Neural cell (in vitro differentiated cells): ENCODE measurements at regions not wholly inside any gene's neighbourhood (a gene's known extent, or its start where the extent isn't known, plus 50 kb on each side); places are given as distances from the start of the nearest gene placed in this dataset.

Source experiments
- H2AFZ ChIP-seq: fragments of 200-600, 300-800 bp; sonication (generic), shearing (Covaris generic); 2 replicates; pipeline ENCODE4 v1.6.0; 2014; ENCODE audit warnings: low read depth, mild to moderate bottlenecking, antibody characterized with exemption, low read length, moderate library complexity
- H3F3A ChIP-seq: fragments of 200-600 bp; shearing (Covaris generic); 2 replicates; pipeline ENCODE4 v1.6.1; 2016; ENCODE audit warnings: mild to moderate bottlenecking, moderate library complexity, mixed read lengths, antibody characterized with exemption, low read length; ENCODE audit not compliant: insufficient read depth, poor library complexity, severe bottlenecking
- H3K27ac ChIP-seq: fragments of 200-600, 300-800 bp; sonication (generic), shearing (Covaris generic); 2 replicates; pipeline ENCODE4 v1.5.1; 2014; ENCODE audit warnings: mild to moderate bottlenecking, low read length, moderate library complexity
- H3K27me3 ChIP-seq: fragments of 300-800, 200-600 bp; sonication (generic), shearing (Covaris generic); 2 replicates; pipeline ENCODE4 v1.6.0; 2014; ENCODE audit warnings: mild to moderate bottlenecking, low read depth, low read length, moderate library complexity; ENCODE audit not compliant: insufficient read depth
- H3K36me3 ChIP-seq: fragments of 300-800, 200-600 bp; sonication (generic), shearing (Covaris generic); 2 replicates; pipeline ENCODE4 v1.5.1; 2014; ENCODE audit warnings: mild to moderate bottlenecking, antibody characterized with exemption, low read length, moderate library complexity; ENCODE audit not compliant: insufficient read depth
- H3K4me2 ChIP-seq: fragments of 300-800, 200-600 bp; sonication (generic), shearing (Covaris generic); 2 replicates; pipeline ENCODE4 v1.6.0; 2014; ENCODE audit warnings: mild to moderate bottlenecking, low read length
- H3K4me3 ChIP-seq: fragments of 300-800, 200-600 bp; sonication (generic), shearing (Covaris generic); 2 replicates; pipeline ENCODE4 v1.5.1; 2014; ENCODE audit warnings: mild to moderate bottlenecking, low read length, moderate library complexity
- H3K79me2 ChIP-seq: fragments of 200-600 bp; shearing (Covaris generic); replicated peaks from 2 replicates; pipeline ENCODE4 v1.6.0; 2014; ENCODE audit warnings: mild to moderate bottlenecking, low read length, moderate library complexity; ENCODE audit not compliant: insufficient read depth
- H3K9ac ChIP-seq: fragments of 300-800, 200-600 bp; sonication (generic), shearing (Covaris generic); 2 replicates; pipeline ENCODE4 v1.6.1; 2016; ENCODE audit warnings: mild to moderate bottlenecking, low read length, mixed read lengths
- H3K9me2 ChIP-seq: fragments of 200-600 bp; shearing (Covaris generic); 2 replicates; pipeline ENCODE4 v1.6.1; 2016; ENCODE audit warnings: mild to moderate bottlenecking, low read length, mixed read lengths; ENCODE audit not compliant: insufficient read depth
- H3K9me3 ChIP-seq: fragments of 200-600, 300-800 bp; sonication (generic), shearing (Covaris generic); 2 replicates; pipeline ENCODE4 v1.6.1; 2016; ENCODE audit warnings: mild to moderate bottlenecking, mixed run types, low read length, moderate library complexity, mixed read lengths
- H4K20me1 ChIP-seq: fragments of 200-600 bp; shearing (Covaris generic); 2 replicates; pipeline ENCODE4 v1.6.1; 2016; ENCODE audit warnings: mild to moderate bottlenecking, mixed run types; ENCODE audit not compliant: insufficient read depth
- CTCF ChIP-seq: fragments of 450-650 bp; IDR thresholded peaks from 2 replicates; pipeline ENCODE4 v1.5.1; 2014; ENCODE audit warnings: antibody characterized with exemption, mild to moderate bottlenecking, moderate library complexity; ENCODE audit not compliant: poor library complexity, severe bottlenecking
- EP300 ChIP-seq: fragments of 450-650 bp; conservative IDR thresholded peaks from 2 replicates; pipeline ENCODE4 v1.6.1; 2014; ENCODE audit warnings: antibody characterized with exemption, mild to moderate bottlenecking, moderate library complexity; ENCODE audit not compliant: poor library complexity, severe bottlenecking
- EZH2 ChIP-seq: fragments of 200-600, 300-800 bp; shearing (Covaris generic), sonication (generic); IDR thresholded peaks from 2 replicates; pipeline ENCODE4 v1.6.1; 2014; ENCODE audit warnings: antibody characterized with exemption, low read length, borderline replicate concordance, mild to moderate bottlenecking; ENCODE audit not compliant: insufficient read depth, poor library complexity, severe bottlenecking
- MXI1 ChIP-seq: fragments of 450-650 bp; conservative IDR thresholded peaks from 2 replicates; pipeline ENCODE4 v1.6.1; 2014; ENCODE audit warnings: antibody characterized with exemption, mild to moderate bottlenecking; ENCODE audit not compliant: poor library complexity, severe bottlenecking
- POLR2AphosphoS5 ChIP-seq: IDR thresholded peaks from 2 replicates; pipeline ENCODE4 v1.6.1; 2012
- RAD21 ChIP-seq: fragments of 450-650 bp; conservative IDR thresholded peaks from 2 replicates; pipeline ENCODE4 v1.6.1; 2014; ENCODE audit warnings: antibody characterized with exemption, mild to moderate bottlenecking, moderate library complexity
- TAF1 ChIP-seq: IDR thresholded peaks from 2 replicates; pipeline ENCODE4 v1.6.1; 2012; ENCODE audit warnings: low read depth
- TF ChIP-seq, protein P1 (sequence below): IDR thresholded peaks from 2 replicates; pipeline ENCODE4 v1.6.1; 2012; ENCODE audit warnings: borderline replicate concordance

DNA sequence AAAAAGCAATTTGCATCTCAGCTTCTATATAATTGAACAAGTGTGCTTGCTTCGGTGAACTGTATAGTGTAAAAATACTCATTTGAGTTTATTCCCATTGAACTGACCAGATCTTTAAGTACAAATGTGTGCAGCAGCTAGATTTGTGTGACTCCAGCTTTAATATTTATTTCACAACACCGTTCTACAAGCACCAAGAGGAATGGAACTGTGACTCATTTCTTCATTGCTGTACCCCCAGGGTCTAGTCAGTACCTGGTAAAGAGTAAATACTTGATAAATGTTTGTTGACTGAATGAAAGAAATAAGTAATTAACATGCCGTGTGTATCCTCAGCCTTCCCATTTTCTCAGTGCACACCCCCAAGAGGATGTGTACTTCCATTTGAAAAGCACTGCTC is 464.8 kb downstream of the CBLN4 start:
- no peaks in the 10 kb centered on the region for H3F3A ChIP-seq
- H3K79me2 ChIP-seq, result no peaks in the 10 kb centered on the region
- no peaks in the 10 kb centered on the region for H3K9me2 ChIP-seq
- H3K27ac ChIP-seq, result no peak overlapping the region
- no peaks in the 10 kb centered on the region for H3K36me3 ChIP-seq
- no peak overlapping the region for H3K4me2 ChIP-seq
- H3K9me3 ChIP-seq, result no peaks in the 10 kb centered on the region
- H2AFZ ChIP-seq, result no peak overlapping the region
- H3K4me3 ChIP-seq, result no peak overlapping the region
- H4K20me1 ChIP-seq, result no peaks in the 10 kb centered on the region
- no peaks in the 10 kb centered on the region for H3K27me3 ChIP-seq
- H3K9ac ChIP-seq, result no peak overlapping the region
- no peak for TF ChIP-seq TAF1
- no peak for TF ChIP-seq POLR2AphosphoS5
- no peak for TF ChIP-seq MXI1
- TF ChIP-seq EZH2, result no peak

- no peaks in the 10 kb centered on the region for H3F3A ChIP-seq
- no peak overlapping the region for H3K4me2 ChIP-seq
- no peaks in the 10 kb centered on the region for H3K9me2 ChIP-seq
- no peak overlapping the region for H3K9ac ChIP-seq
- no peak overlapping the region for H2AFZ ChIP-seq
- H3K9me3 ChIP-seq, result no peaks in the 10 kb centered on the region
- H3K4me3 ChIP-seq, result no peak overlapping the region
- H3K27ac ChIP-seq, result no peak overlapping the region
- TF ChIP-seq, protein P1, sequence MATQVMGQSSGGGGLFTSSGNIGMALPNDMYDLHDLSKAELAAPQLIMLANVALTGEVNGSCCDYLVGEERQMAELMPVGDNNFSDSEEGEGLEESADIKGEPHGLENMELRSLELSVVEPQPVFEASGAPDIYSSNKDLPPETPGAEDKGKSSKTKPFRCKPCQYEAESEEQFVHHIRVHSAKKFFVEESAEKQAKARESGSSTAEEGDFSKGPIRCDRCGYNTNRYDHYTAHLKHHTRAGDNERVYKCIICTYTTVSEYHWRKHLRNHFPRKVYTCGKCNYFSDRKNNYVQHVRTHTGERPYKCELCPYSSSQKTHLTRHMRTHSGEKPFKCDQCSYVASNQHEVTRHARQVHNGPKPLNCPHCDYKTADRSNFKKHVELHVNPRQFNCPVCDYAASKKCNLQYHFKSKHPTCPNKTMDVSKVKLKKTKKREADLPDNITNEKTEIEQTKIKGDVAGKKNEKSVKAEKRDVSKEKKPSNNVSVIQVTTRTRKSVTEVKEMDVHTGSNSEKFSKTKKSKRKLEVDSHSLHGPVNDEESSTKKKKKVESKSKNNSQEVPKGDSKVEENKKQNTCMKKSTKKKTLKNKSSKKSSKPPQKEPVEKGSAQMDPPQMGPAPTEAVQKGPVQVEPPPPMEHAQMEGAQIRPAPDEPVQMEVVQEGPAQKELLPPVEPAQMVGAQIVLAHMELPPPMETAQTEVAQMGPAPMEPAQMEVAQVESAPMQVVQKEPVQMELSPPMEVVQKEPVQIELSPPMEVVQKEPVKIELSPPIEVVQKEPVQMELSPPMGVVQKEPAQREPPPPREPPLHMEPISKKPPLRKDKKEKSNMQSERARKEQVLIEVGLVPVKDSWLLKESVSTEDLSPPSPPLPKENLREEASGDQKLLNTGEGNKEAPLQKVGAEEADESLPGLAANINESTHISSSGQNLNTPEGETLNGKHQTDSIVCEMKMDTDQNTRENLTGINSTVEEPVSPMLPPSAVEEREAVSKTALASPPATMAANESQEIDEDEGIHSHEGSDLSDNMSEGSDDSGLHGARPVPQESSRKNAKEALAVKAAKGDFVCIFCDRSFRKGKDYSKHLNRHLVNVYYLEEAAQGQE, result no peak
- TF ChIP-seq RAD21 (no peak), EP300 (no peak)
- no peaks in the 10 kb centered on the region for H3K27me3 ChIP-seq
- H3K79me2 ChIP-seq, result no peaks in the 10 kb centered on the region
- no peaks in the 10 kb centered on the region for H4K20me1 ChIP-seq
- H3K36me3 ChIP-seq, result no peaks in the 10 kb centered on the region
Measured at GRCh38 chr20:55540013-55540412, 465.3 kb downstream of the CBLN4 start.

DNA sequence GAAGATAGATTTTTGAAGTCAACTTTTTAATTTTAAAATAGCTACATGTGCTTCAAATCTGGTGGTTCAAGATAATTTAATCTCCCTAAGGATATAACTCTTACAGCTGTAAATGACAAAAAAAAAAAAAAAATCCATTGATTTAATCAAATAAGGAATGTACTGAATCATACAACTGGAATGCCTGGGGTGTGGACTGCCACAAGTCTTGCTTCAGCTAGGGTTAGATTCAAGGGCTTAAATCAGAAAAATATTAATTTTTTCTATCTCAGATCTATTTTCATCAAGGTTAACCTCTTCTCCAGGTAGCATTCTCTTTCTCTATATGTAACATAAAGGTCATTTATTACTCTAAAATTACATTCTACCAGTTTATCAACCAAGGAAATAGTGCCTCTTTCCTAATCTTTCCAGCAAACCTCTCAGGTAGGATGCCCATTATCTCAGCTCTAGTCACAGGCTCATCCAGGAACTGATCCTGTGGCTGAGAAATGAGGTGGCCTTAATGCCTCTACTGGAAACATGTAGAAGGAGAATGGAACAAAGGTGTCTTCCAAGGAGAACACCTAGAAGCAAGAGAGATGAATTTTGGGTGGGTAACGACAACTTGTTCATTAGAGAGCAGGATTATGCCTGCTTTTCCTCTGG is 466.9 kb downstream of the CBLN4 start:
- H3K27ac ChIP-seq, result no peak overlapping the region
- H3K4me2 ChIP-seq, result no peak overlapping the region
- no peak overlapping the region for H3K9ac ChIP-seq
- H3K27me3 ChIP-seq, result no peaks in the 10 kb centered on the region
- no peaks in the 10 kb centered on the region for H4K20me1 ChIP-seq
- no peaks in the 10 kb centered on the region for H3K9me2 ChIP-seq
- H3K9me3 ChIP-seq, result no peaks in the 10 kb centered on the region
- H3F3A ChIP-seq, result no peaks in the 10 kb centered on the region
- H2AFZ ChIP-seq, result no peak overlapping the region
- TF ChIP-seq EZH2, result no peak
- no peak for TF ChIP-seq TAF1
- no peak for TF ChIP-seq CTCF
- TF ChIP-seq RAD21, result no peak
- H3K4me3 ChIP-seq, result no peak overlapping the region
- H3K79me2 ChIP-seq, result no peaks in the 10 kb centered on the region
- no peaks in the 10 kb centered on the region for H3K36me3 ChIP-seq
